IMR-90 (cell line): ENCODE measurements at regions not wholly inside any gene's neighbourhood (a gene's known extent, or its start where the extent isn't known, plus 50 kb on each side); places are given as distances from the start of the nearest gene placed in this dataset.

ENCODE experiments used
- ATAC-seq: fragments of 200-7000 bp; cut with Tn5 transposase; 2 replicates; pipeline ENCODE4 v1.9.1; 2020; ENCODE audit warnings: low read depth, mild to moderate bottlenecking, moderate library complexity
- BruUV-seq: library from RNA; stranded (reverse); fragments of 400-500 nt; replicated peaks from 2 replicates; lab custom pipeline; 2021; lab: Mats Ljungman, UMichigan
- CTCF ChIA-PET: fragments of 300-600 bp; formaldehyde crosslinking; extraction: SDS; loops from one replicate; lab custom pipeline; 2021; ENCODE audit warnings: antibody characterized with exemption; lab: Yijun Ruan, JAX
- POLR2A ChIA-PET: fragments of 300-600 bp; sonication (Branson Sonifier 250); formaldehyde crosslinking; loops from one replicate; lab custom pipeline; 2022; ENCODE audit warnings: antibody characterized with exemption; ENCODE audit not compliant: unreplicated experiment; lab: Charles Lee
- DNase-seq: peaks from one replicate; pipeline ENCODE4 v3.0.0; 2013
- H2AFZ ChIP-seq: replicated peaks from 2 replicates; pipeline ENCODE3; 2013; ENCODE audit warnings: low read length, mild to moderate bottlenecking; ENCODE audit not compliant: poor library complexity
- H2AK5ac ChIP-seq: 2 replicates; pipeline ENCODE4 v1.6.1; 2013; ENCODE audit warnings: low read depth, low read length, inconsistent platforms
- H2AK9ac ChIP-seq: replicated peaks from 2 replicates; pipeline ENCODE3; 2013; ENCODE audit warnings: mild to moderate bottlenecking, low read depth, low read length, moderate library complexity; ENCODE audit not compliant: poor library complexity
- H2BK120ac ChIP-seq: 2 replicates; pipeline ENCODE4 v1.6.1; 2013; ENCODE audit warnings: low read depth, low read length, inconsistent platforms
- H2BK15ac ChIP-seq: 3 replicates; pipeline ENCODE4 v1.6.1; 2013; ENCODE audit warnings: low read depth, low read length, inconsistent platforms
- H2BK20ac ChIP-seq: 2 replicates; pipeline ENCODE4 v1.6.1; 2013; ENCODE audit warnings: low read depth, mild to moderate bottlenecking, inconsistent platforms, low read length, moderate library complexity
- H2BK5ac ChIP-seq: 2 replicates; pipeline ENCODE4 v1.6.1; 2013; ENCODE audit warnings: mild to moderate bottlenecking, low read depth, low read length, inconsistent platforms; ENCODE audit not compliant: poor library complexity, severe bottlenecking
- H3K14ac ChIP-seq: replicated peaks from 2 replicates; pipeline ENCODE4 v1.6.1; 2013; ENCODE audit warnings: low read depth, low read length, inconsistent platforms
- H3K18ac ChIP-seq: 2 replicates; pipeline ENCODE4 v1.6.1; 2013; ENCODE audit warnings: low read depth, low read length, control low read depth
- H3K23ac ChIP-seq: 2 replicates; pipeline ENCODE4 v1.6.1; 2013; ENCODE audit warnings: low read depth, low read length, inconsistent platforms
- H3K27ac ChIP-seq: 2 replicates; pipeline ENCODE4 v1.5.1; 2013; ENCODE audit warnings: mild to moderate bottlenecking, control low read depth, low read length; ENCODE audit not compliant: insufficient read depth
- H3K27me3 ChIP-seq: 2 replicates; pipeline ENCODE4 v1.6.1; 2013; ENCODE audit warnings: low read length; ENCODE audit not compliant: control insufficient read depth, insufficient read depth
- H3K36me3 ChIP-seq: 2 replicates; pipeline ENCODE4 v1.6.1; 2013; ENCODE audit warnings: low read length, mixed read lengths; ENCODE audit not compliant: control insufficient read depth, insufficient read depth
- H3K4ac ChIP-seq: 2 replicates; pipeline ENCODE4 v1.6.1; 2013; ENCODE audit warnings: low read depth, low read length, inconsistent platforms
- H3K4me1 ChIP-seq: 2 replicates; pipeline ENCODE4 v1.6.1; 2013; ENCODE audit warnings: low read length, mixed read lengths; ENCODE audit not compliant: control insufficient read depth, insufficient read depth
- H3K4me2 ChIP-seq: 2 replicates; pipeline ENCODE4 v1.6.1; 2013; ENCODE audit warnings: low read depth, mild to moderate bottlenecking, control low read depth, low read length, moderate library complexity
- H3K4me3 ChIP-seq: 2 replicates; pipeline ENCODE4 v1.5.1; 2013; ENCODE audit warnings: low read depth, mild to moderate bottlenecking, control low read depth, low read length, moderate library complexity; ENCODE audit not compliant: insufficient read depth
- H3K56ac ChIP-seq: 2 replicates; pipeline ENCODE4 v1.6.1; 2013; ENCODE audit warnings: low read length, inconsistent platforms; ENCODE audit not compliant: insufficient read depth; ENCODE audit errors: extremely low read depth
- H3K79me1 ChIP-seq, 2 experiments: 2 replicates each; pipeline ENCODE4 v1.6.1; 2013; ENCODE audit warnings: low read length in 2 of 2, inconsistent platforms in 1 of 2, low read depth in 1 of 2
- H3K9ac ChIP-seq: 2 replicates; pipeline ENCODE4 v1.6.1; 2013; ENCODE audit warnings: low read depth, low read length, control low read depth
- H3K9me1 ChIP-seq: 2 replicates; pipeline ENCODE4 v1.6.1; 2013; ENCODE audit warnings: low read length, inconsistent platforms; ENCODE audit not compliant: insufficient read depth
- H3K9me3 ChIP-seq: 2 replicates; pipeline ENCODE4 v1.6.1; 2013; ENCODE audit warnings: low read length; ENCODE audit not compliant: control insufficient read depth, insufficient read depth
- H4K20me1 ChIP-seq: 2 replicates; pipeline ENCODE4 v1.6.1; 2013; ENCODE audit warnings: low read length, inconsistent platforms; ENCODE audit not compliant: insufficient read depth
- H4K5ac ChIP-seq: 2 replicates; pipeline ENCODE4 v1.6.1; 2013; ENCODE audit warnings: mild to moderate bottlenecking, low read depth, low read length, control low read depth
- H4K8ac ChIP-seq, 2 experiments: 2 replicates each; pipeline ENCODE4 v1.6.1; 2013; ENCODE audit warnings: low read depth in 2 of 2, low read length in 2 of 2, control low read depth in 1 of 2, inconsistent platforms in 1 of 2
- H4K91ac ChIP-seq: 2 replicates; pipeline ENCODE4 v1.6.1; 2013; ENCODE audit warnings: low read depth, low read length, inconsistent platforms; ENCODE audit not compliant: insufficient read depth
- BHLHE40 ChIP-seq: fragments of 150-350 bp; IDR thresholded peaks from 2 replicates; pipeline ENCODE4 v1.6.1; 2016; ENCODE audit warnings: mild to moderate bottlenecking, low read depth, low read length
- CEBPB ChIP-seq: IDR thresholded peaks from 2 replicates; pipeline ENCODE4 v1.6.1; 2012; ENCODE audit warnings: low read depth, low read length, improper control_type of control experiment
- CTCF ChIP-seq: conservative IDR thresholded peaks from 2 replicates; pipeline ENCODE4 v1.5.1; 2012; ENCODE audit warnings: mild to moderate bottlenecking, low read depth, low read length, improper control_type of control experiment
- FOS ChIP-seq: fragments of 150-350 bp; IDR thresholded peaks from 2 replicates; pipeline ENCODE4 v1.6.1; 2016; ENCODE audit warnings: low read depth, low read length
- MAFK ChIP-seq: IDR thresholded peaks from 2 replicates; pipeline ENCODE4 v1.6.1; 2012; ENCODE audit warnings: low read depth, low read length, improper control_type of control experiment
- MAZ ChIP-seq: IDR thresholded peaks from 2 replicates; pipeline ENCODE4 v1.6.1; 2012; ENCODE audit warnings: low read depth, mild to moderate bottlenecking, low read length, improper control_type of control experiment, moderate library complexity, borderline replicate concordance
- MXI1 ChIP-seq: IDR thresholded peaks from 2 replicates; pipeline ENCODE4 v1.6.1; 2012; ENCODE audit warnings: low read depth, mild to moderate bottlenecking, low read length, moderate library complexity, borderline replicate concordance
- NFE2L2 ChIP-seq: fragments of 150-350 bp; IDR thresholded peaks from 2 replicates; pipeline ENCODE4 v1.6.1; 2016; ENCODE audit warnings: low read depth, mild to moderate bottlenecking, low read length
- POLR2A ChIP-seq: IDR thresholded peaks from 2 replicates; pipeline ENCODE4 v1.6.1; 2012; ENCODE audit warnings: mild to moderate bottlenecking, low read depth, low read length
- RAD21 ChIP-seq: IDR thresholded peaks from 2 replicates; pipeline ENCODE4 v1.6.1; 2012; ENCODE audit warnings: low read length, improper control_type of control experiment
- SMC3 ChIP-seq: fragments of 150-350 bp; IDR thresholded peaks from 2 replicates; pipeline ENCODE4 v1.6.1; 2016; ENCODE audit warnings: low read depth, mild to moderate bottlenecking, antibody characterized with exemption, low read length, moderate library complexity
- USF2 ChIP-seq: fragments of 150-350 bp; IDR thresholded peaks from 2 replicates; pipeline ENCODE4 v1.6.1; 2017; ENCODE audit warnings: mild to moderate bottlenecking, antibody characterized with exemption, low read length, low read depth
- WGBS, 2 experiments: methylation state at CpG; one replicate each; pipeline versions ENCODE4 v1.1.5 to v1.1.7; 2013; ENCODE audit warnings: missing lambda C conversion rate in 2 of 2; ENCODE audit not compliant: insufficient read length in 1 of 2; ENCODE audit errors: extremely low coverage in 2 of 2; 5-methylcytosine and 5-hydroxymethylcytosine counted together
- dilution Hi-C: fragments of 300-500 bp; cut with HindIII; formaldehyde crosslinking; loops from one replicate; pipeline ENCODE4 v1.14.3; 2018; ENCODE audit warnings: low sequenced_read_pairs; ENCODE audit not compliant: unreplicated experiment
- in situ Hi-C: fragments of 300-500 bp; cut with MboI; formaldehyde crosslinking; loops from 3 replicates; pipeline ENCODE4 v1.14.3; 2019; ENCODE audit warnings: low sequenced_read_pairs, inconsistent platforms, mixed read lengths
- intact Hi-C: fragments of 100-400 bp; cut with micrococcal nuclease; formaldehyde crosslinking; loops from 2 replicates; pipeline ENCODE4 v1.10.0; 2022
- TF ChIP-seq, protein P1 (sequence below): fragments of 150-350 bp; IDR thresholded peaks from 2 replicates; pipeline ENCODE4 v1.6.1; 2016; ENCODE audit warnings: low read depth, mild to moderate bottlenecking, low read length, moderate library complexity, borderline replicate concordance

GRCh38 chr16:48850097-48850770, 240.3 kb upstream of the N4BP1 start:
- H4K8ac ChIP-seq, result no peak overlapping the region
- TF ChIP-seq RAD21 (no peak), MXI1 (no peak), POLR2A (no peak), USF2 (no peak), CTCF (no peak), CEBPB (no peak), MAFK (no peak), NFE2L2 (no peak), BHLHE40 (no peak), MAZ (no peak), FOS (no peak), SMC3 (no peak)
- TF ChIP-seq, protein P1, sequence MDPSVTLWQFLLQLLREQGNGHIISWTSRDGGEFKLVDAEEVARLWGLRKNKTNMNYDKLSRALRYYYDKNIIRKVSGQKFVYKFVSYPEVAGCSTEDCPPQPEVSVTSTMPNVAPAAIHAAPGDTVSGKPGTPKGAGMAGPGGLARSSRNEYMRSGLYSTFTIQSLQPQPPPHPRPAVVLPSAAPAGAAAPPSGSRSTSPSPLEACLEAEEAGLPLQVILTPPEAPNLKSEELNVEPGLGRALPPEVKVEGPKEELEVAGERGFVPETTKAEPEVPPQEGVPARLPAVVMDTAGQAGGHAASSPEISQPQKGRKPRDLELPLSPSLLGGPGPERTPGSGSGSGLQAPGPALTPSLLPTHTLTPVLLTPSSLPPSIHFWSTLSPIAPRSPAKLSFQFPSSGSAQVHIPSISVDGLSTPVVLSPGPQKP, result no peak
- no peaks in the 10 kb centered on the region for H3K9me1 ChIP-seq
- H3K4me3 ChIP-seq, result no peak overlapping the region
- H4K5ac ChIP-seq, result no peak overlapping the region
- H3K4me1 ChIP-seq, result no peaks in the 10 kb centered on the region
- no peak overlapping the region for H3K23ac ChIP-seq
- no peak overlapping the region for H3K18ac ChIP-seq
- no peak overlapping the region for H2BK120ac ChIP-seq
- H4K20me1 ChIP-seq, result no peaks in the 10 kb centered on the region
- intact Hi-C loops, result no loop called here
- no peak overlapping the region for H3K27ac ChIP-seq
- H2AFZ ChIP-seq, result no peak overlapping the region
- BruUV-seq, result no TSS peak
- no peaks in the 10 kb centered on the region for H3K27me3 ChIP-seq
- H3K14ac ChIP-seq, result no peak overlapping the region
- CTCF ChIA-PET, result no interaction called here
- H3K9ac ChIP-seq, result no peak overlapping the region
- no peak overlapping the region for H4K91ac ChIP-seq
- H2BK20ac ChIP-seq, result no peak overlapping the region
- no peak for ATAC-seq
- no peak overlapping the region for H2BK15ac ChIP-seq
- in situ Hi-C loops, result no loop called here
- no peak overlapping the region for H2AK5ac ChIP-seq
- POLR2A ChIA-PET, result no interaction called here
- no CpG with 5 or more reads among the region's 7 CpGs for WGBS, 2 experiments
- no peak overlapping the region for H3K4me2 ChIP-seq
- no peak overlapping the region for H2AK9ac ChIP-seq
- no peaks in the 10 kb centered on the region for H3K79me1 ChIP-seq
- no peak overlapping the region for H2BK5ac ChIP-seq
- dilution Hi-C loops, result no loop called here
- no peak overlapping the region for H3K56ac ChIP-seq
- no peak for DNase-seq
- H3K4ac ChIP-seq, result no peak overlapping the region
- no peaks in the 10 kb centered on the region for H3K9me3 ChIP-seq
- no peaks in the 10 kb centered on the region for H3K36me3 ChIP-seq
